Heart right ventricle (tissue), 16 donors: ENCODE measurements at regions not wholly inside any gene's neighbourhood (a gene's known extent, or its start where the extent isn't known, plus 50 kb on each side); places are given as distances from the start of the nearest gene placed in this dataset.

Experiments
- ATAC-seq, 8 donors: fragments of 200-7000 bp; cut with Tn5 transposase; one replicate each; pipeline ENCODE4 v1.9.1; 2020; ENCODE audit warnings: mild to moderate bottlenecking in 8 of 8, moderate library complexity in 8 of 8, moderate number of reproducible peaks in 1 of 8
- DNase-seq, 2 donors: peaks; one replicate each; pipeline ENCODE4 v3.0.0-alpha.2; 2020
- H3K27ac ChIP-seq, 10 donors: fragments of 200-600 bp; sonication (generic) in 2 of 10; one replicate each; pipeline versions ENCODE4 v1.5.0 to v1.8.0; 2020 to 2022; ENCODE audit warnings: mild to moderate bottlenecking in 3 of 10
- H3K27me3 ChIP-seq, 7 donors: fragments of 200-600 bp; one replicate each; pipeline ENCODE4 v1.8.0; 2021 to 2022; ENCODE audit warnings: mild to moderate bottlenecking in 2 of 7
- H3K36me3 ChIP-seq, 9 donors: fragments of 200-600 bp; sonication (generic) in 1 of 9; one replicate each; pipeline versions ENCODE4 v1.5.0 to v1.8.0; 2020 to 2022; ENCODE audit warnings: mild to moderate bottlenecking in 2 of 9
- H3K4me1 ChIP-seq, 9 donors: fragments of 200-600 bp; sonication (generic) in 1 of 9; one replicate each; pipeline versions ENCODE4 v1.5.0 to v1.8.0; 2020 to 2022; ENCODE audit warnings: mild to moderate bottlenecking in 4 of 9
- H3K4me3 ChIP-seq, 10 donors: fragments of 200-600 bp; sonication (generic) in 2 of 10; one replicate each; pipeline versions ENCODE4 v1.5.0 to v1.8.0; 2020 to 2022; ENCODE audit warnings: mild to moderate bottlenecking in 7 of 10, moderate library complexity in 2 of 10
- H3K9me3 ChIP-seq, 11 donors: fragments of 200-600 bp in 10 of 11; sonication (generic) in 2 of 11; one replicate each; pipeline versions ENCODE4 v1.5.0 to v1.8.0; 2013 to 2022; ENCODE audit warnings: mild to moderate bottlenecking in 2 of 11, control low read depth in 1 of 11, moderate library complexity in 1 of 11
- WGBS, 2 donors: extraction: QIAGEN DNeasy Blood & Tissue Kit; methylation state at CpG; one replicate each; pipeline ENCODE4 v1.1.7; 2013; ENCODE audit warnings: inconsistent platforms in 1 of 2; 5-methylcytosine and 5-hydroxymethylcytosine counted together
- intact Hi-C, 10 donors: fragments of 100-400 bp; cut with DNase I; formaldehyde crosslinking; loops; one replicate each; pipeline versions ENCODE4 v1.11.1 to v1.14.2; 2022
- TF ChIP-seq, protein P1 (sequence below), 9 donors: fragments of 200-600 bp; sonication (generic) in 2 of 9; IDR thresholded peaks; one replicate each; pipeline versions ENCODE4 v1.5.0 to v1.8.0; 2021 to 2022; ENCODE audit warnings: antibody characterized with exemption in 9 of 9, mild to moderate bottlenecking in 5 of 9, moderate library complexity in 1 of 9
- donor health status: Arrhythmogenic right ventricular cardiomyopathy.
- donor health status: ischemic (EF 13 %, LVEDD 7.1; RV severe dilation, severe dysfunction).
- donor health status: healthy with polysubstance abuse.
- donor health status: DM: no; HTN: yes; CAD: no.
- donor health status: DM: no; HTN: no; CAD: no.
- donor health status: ischemic (EF 25% LVEDD 6.9; RV normal size, moderate dysfunction).
- donor health status: ischemic (EF 25% LVEDD 5.7; RV mildly dilated, moderate dysfunction).
- donor health status: healthy.
- donor health status: DM: yes; HTN: yes; CAD: no.
- donor health status: Ischemic cardiomyopathy.
- donor health status: ischemic (EF 35%, LVEDD 5.7; RV mildly dilated, moderate dysfunction).
- donor health status: nonischemic (EF 11% LVEDD 7.7; RV severe dilation, severe dysfunction).
- donor health status: DM: yes; HTN: yes; CAD: no.
- donor health status: PGD.
- donor health status: ischemic (EF 29% LVEDD 5.4; RV normal size, mild dysfunction).
- donor health status: nonischemic (EF 23%, LVEDD 6.1; RV moderate dilation, normal function).

DNA sequence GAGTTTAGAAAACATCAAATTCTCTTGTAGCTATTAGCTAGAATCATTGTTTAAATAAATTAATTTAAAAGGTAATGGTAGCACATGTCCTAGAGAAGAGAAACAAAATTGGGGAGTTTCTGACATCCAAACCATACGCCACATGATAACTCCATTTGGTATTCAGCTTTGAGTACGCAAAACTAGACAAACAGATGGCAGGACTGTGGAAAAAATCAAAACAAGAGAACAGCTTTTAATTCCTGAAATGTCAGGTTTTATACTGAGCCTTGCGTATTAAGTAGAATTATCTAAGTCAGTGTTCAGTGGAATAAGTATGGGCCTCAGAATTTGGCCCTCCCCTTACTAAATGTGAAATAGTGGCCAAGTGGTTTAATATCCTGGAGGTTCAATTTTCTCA, 82.4 kb upstream of the PDE1A start:
- Histone ChIP-seq H3K4me1 (peaks cover 0 to 24% (median 0%) of the 10 kb centered on the region in 9 donors), H3K27me3 (no peaks in the 10 kb centered on the region), H3K4me3 (no peak overlapping the region), H3K36me3 (no peaks in the 10 kb centered on the region), H3K9me3 (peaks cover 0 to 16% (median 0%) of the 10 kb centered on the region in 11 donors), H3K27ac (no peak overlapping the region)
- ATAC-seq, result no peak
- WGBS, 2 donors, result 96 to 98% methylated on average over 3 of the region's 3 CpGs
- intact Hi-C loops, result no loop called here
- TF ChIP-seq, protein P1, sequence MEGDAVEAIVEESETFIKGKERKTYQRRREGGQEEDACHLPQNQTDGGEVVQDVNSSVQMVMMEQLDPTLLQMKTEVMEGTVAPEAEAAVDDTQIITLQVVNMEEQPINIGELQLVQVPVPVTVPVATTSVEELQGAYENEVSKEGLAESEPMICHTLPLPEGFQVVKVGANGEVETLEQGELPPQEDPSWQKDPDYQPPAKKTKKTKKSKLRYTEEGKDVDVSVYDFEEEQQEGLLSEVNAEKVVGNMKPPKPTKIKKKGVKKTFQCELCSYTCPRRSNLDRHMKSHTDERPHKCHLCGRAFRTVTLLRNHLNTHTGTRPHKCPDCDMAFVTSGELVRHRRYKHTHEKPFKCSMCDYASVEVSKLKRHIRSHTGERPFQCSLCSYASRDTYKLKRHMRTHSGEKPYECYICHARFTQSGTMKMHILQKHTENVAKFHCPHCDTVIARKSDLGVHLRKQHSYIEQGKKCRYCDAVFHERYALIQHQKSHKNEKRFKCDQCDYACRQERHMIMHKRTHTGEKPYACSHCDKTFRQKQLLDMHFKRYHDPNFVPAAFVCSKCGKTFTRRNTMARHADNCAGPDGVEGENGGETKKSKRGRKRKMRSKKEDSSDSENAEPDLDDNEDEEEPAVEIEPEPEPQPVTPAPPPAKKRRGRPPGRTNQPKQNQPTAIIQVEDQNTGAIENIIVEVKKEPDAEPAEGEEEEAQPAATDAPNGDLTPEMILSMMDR (IDR thresholded peaks at IDR 0.05), result no peak
- no peak for DNase-seq

DNA sequence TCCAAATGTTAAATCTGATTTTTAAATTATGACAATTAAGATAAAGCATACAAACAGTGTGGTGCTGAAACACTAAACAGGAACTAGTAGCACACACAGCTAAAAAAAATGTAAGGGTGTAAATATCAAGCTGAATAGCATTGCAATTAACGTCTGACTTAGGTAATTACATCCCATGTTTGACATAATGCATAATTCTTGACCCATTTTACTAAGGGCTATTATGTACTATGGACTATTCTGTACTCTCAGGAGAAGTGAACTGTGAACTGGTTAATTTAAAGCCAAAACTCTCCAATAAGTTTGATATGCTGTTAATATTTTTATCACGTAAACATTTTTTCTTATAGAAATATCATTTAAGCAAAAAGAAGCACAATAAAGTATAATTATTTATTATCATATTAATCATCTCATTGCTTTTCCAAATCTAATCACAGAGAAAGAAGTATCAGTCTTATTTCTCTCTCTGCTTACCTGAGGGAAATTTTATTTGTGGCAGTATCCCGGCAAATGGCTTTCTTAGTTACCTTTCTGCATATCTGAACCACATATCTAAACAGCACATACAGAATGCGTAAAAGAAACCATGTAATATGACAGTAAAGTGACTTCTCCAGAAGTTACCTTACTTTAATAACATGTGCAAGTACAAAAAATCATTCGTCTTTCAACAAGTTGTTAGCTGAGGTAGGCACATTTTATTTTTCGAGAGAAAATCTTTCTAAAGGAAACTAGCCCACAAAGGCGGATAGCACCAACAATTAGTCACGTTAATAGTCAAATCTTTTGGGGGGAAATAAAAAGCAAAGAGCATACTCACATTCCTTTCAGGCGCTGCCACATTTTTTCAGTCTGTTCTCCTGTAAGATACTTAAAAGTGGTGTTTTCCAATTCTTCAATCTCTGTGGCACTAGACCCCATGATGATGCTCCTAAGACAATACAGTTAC, 94.9 kb upstream of the PDE1A start:
- ATAC-seq (no peak), DNase-seq (no peak)
- Histone ChIP-seq H3K27me3 (no peaks in the 10 kb centered on the region), H3K9me3 (no peaks in the 10 kb centered on the region), H3K27ac (no peak overlapping the region), H3K4me3 (no peak overlapping the region), H3K36me3 (no peaks in the 10 kb centered on the region), H3K4me1 (peaks cover 0 to 9% (median 0%) of the 10 kb centered on the region in 9 donors)
- intact Hi-C loops, result no loop called here
- TF ChIP-seq, protein P1 (IDR thresholded peaks at IDR 0.05), result no peak
- 84 to 87% methylated on average over 9 of the region's 9 CpGs for WGBS, 2 donors

DNA sequence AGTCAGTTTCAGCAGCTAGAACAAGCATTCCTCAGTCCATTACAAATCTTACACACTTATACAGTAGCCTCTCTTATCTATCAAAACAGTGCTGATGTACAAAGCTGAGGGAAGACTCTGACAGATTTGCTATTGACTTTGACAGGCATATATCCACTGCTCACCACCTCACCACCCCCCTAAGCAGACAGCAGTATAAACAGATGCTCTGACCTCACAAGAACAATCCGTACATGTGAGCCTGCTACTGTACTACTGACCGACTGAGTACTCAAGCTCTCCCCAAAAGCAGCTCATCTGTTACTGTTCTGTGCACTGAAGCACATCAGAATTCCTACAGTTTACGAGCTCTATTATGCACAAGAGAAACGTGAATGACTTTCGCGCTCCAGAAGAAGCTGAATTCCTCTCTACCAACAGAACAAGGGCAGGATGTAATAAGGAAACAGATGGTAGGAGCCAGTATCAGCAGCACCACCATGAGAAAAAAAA, 95.6 kb upstream of the PDE1A start:
- H3K4me3 ChIP-seq, result peak overlapping the region in 6 of 10 donors; percentile 11 to 41 (median 31)
- H3K27me3 ChIP-seq, result no peaks in the 10 kb centered on the region
- H3K4me1 ChIP-seq, result peaks cover 0 to 9% (median 0%) of the 10 kb centered on the region in 9 donors
- H3K27ac ChIP-seq, result no peak overlapping the region
- 24 to 40% methylated on average over 6 of the region's 6 CpGs for WGBS, 2 donors
- H3K9me3 ChIP-seq, result no peaks in the 10 kb centered on the region
- ATAC-seq (peak in 6 of 8 donors; percentile 42 to 61 (median 51)), DNase-seq (no peak)
- H3K36me3 ChIP-seq, result no peaks in the 10 kb centered on the region
- intact Hi-C loops, result no loop called here
- TF ChIP-seq, protein P1 (IDR thresholded peaks at IDR 0.05), result no peak

DNA sequence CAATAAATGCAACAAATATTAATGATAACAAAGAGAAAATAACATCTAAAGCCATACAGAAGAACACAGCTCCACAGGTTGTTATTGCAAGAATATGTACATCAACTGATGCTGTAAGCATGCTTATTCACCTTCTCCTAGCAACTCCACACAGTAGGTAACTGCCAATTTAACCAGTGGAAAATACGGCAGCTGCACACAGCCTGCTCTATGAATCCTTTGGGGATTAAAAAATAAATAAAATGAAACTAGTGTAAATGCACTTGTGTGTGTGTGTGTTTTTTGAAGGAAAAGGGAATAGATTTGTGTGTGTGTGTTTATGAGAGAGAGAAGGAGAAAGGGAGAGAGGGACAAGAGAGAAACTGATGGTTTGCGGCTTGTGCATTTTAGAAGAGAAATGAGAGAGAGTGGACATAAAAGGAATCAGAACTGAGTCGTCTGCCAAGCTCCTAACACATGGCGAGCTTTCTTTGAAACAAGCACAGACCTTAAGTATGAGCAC, 96.2 kb upstream of the PDE1A start:
- intact Hi-C loops, result no loop called here
- TF ChIP-seq, protein P1 (IDR thresholded peaks at IDR 0.05), result no peak
- Histone ChIP-seq H3K9me3 (no peaks in the 10 kb centered on the region), H3K4me3 (peak overlapping the region in 7 of 10 donors; percentile 11 to 41 (median 32)), H3K27ac (no peak overlapping the region), H3K4me1 (peaks cover 0 to 9% (median 0%) of the 10 kb centered on the region in 9 donors), H3K27me3 (no peaks in the 10 kb centered on the region), H3K36me3 (no peaks in the 10 kb centered on the region)
- ATAC-seq (peak in 6 of 8 donors; percentile 38 to 71 (median 60)), DNase-seq (no peak)
- 47 to 56% methylated on average over 4 of the region's 4 CpGs for WGBS, 2 donors
